GM15510 (cell line): ENCODE measurements at regions not wholly inside any gene's neighbourhood (a gene's known extent, or its start where the extent isn't known, plus 50 kb on each side); places are given as distances from the start of the nearest gene placed in this dataset.

Experiments
- POLR2A ChIP-seq: IDR thresholded peaks from 3 replicates; pipeline ENCODE4 v1.6.1; 2011; ENCODE audit warnings: borderline replicate concordance; ENCODE audit not compliant: insufficient read length; ENCODE audit errors: extremely low read depth

DNA sequence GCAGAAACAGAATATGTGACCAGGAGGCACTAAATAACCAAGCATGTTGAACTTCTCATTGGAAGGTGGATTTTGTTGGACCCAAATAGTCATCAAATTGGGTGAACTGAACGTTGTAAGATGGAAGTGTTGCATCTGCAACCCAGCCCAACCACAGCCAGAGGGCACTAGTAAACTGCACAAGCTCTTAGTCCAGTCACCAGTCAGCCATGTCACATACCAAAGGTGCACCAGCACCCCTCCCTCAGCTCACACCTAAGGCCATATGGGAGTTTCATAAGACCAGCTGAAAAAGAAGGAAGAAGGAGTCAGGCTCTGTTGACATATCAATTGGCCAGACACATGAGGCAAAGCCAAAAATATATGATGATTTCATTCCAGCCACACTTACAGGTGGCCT, 481.7 kb upstream of the NR5A2 start:
- TF ChIP-seq POLR2A, result no peak

DNA sequence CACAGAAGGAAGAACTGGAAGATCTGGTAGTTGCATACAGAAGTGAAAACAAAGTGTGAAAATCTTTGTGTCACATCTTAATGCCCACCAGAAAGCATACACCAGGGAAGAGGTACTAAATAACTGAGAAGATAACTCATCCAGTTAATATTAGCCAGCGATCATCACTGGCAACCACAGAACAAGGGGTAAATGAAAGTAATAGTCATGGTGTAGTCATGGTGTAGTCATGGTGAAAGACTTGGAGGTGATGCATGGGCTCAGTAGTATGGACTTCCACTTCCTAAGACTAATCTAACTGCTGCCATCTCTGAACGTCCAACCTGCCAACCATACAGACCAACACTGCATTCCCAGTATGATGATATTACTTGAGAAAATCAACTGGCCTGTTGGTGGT, 481.2 kb upstream of the NR5A2 start:
- TF ChIP-seq POLR2A, result no peak

DNA sequence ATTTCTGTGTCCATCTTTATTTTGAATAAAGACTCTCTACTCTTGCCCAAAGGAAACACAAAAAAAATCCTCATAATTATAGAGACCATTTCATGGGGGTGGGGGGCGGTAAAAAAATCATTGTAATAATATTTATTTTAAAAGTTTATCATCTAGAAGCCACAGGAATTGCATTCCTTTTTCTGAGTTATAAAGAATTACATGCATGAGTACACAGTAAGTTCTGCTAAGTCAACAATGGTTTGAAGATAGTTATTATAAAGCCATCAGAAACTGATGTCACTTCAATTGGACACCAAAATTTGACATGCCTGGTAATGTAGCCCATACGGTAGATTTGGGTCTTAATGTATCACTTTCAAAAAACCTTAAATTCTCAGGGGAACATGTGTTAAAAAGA, 478.1 kb upstream of the NR5A2 start:
- no peak for TF ChIP-seq POLR2A

DNA sequence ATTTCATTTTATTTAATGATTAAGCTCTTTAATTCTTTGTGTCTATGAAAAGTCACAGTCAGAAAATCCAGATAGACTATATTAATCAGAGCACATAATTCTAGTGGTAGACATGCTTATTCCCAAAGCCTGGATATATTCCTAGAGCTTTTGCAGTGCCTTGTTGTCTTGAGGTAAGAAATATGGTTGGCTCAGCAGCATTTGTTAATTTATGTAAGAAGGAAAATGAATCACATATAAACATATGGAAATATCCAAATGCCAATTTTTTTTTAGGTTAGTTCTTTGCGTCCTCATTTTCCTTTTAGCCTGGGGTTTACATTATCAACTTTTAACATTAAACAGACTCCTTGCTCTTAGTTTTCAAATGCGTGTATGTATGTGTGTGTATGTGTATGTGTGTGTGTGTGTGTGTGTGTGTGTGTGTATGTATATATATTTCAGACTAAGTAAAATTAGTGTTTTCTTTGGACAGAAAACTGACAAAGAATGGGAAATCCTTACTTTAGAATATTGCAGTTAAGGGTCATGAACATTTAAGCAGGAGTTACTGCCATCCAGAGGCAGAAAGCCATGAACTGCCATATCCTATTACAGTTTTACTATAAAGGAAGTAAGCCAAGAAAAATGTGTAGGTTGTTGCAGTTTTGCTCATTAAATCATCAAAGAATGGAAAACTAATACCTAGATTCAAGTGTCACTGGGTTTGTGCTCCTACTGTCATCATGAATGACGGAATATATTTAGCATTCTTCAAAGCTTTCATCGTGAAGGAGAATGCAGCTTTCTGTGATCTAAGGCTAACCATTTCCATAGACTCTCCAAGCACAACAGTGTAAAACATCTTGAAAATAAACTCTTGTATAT, 477.1 kb upstream of the NR5A2 start:
- TF ChIP-seq POLR2A, result no peak

DNA sequence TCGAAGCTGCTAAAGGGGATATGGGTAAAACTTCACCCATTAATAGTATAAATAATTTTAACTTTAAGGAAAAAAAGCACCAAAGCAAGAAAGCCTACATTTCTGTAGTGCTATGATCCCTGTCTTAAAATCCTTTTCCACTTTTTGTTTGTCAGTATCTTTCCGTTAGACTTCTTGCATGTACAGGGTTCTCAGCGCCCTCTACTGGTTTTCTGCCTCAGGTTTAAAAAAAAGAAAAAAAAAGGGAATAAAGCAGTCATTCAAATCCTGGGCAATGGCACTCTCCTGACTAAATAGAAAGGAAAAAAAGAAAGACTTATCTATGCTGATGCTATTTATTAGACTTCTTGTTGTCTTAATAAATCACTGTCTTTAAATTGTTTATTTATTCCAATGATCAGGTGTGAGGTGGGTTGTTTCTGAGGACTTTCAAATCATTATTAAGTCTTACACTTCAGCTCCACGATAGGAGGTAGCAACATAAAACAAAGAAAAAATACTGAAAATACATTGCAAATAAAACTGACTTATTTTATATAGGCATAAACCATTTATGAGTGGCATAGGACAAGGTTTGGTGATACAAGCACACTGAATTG, 475.4 kb upstream of the NR5A2 start:
- no peak for TF ChIP-seq POLR2A

DNA sequence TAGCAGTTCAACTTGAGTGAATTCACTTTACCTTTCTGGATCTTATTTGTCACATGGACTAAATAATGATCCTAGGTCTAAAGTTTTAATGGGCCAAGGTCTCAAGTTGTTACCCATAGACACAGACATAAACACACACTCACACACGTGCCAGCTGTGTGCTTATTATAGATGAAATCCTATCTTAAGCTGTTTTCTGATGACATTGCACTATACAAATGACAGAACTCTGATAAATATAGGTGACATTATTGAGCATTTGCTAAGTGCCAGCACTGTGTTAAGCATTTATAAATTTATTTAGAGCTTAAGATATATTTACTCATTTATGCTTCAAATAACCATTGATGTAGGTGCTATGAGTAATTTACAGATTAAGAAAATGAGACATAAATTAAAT, 474.4 kb upstream of the NR5A2 start:
- TF ChIP-seq POLR2A, result no peak

DNA sequence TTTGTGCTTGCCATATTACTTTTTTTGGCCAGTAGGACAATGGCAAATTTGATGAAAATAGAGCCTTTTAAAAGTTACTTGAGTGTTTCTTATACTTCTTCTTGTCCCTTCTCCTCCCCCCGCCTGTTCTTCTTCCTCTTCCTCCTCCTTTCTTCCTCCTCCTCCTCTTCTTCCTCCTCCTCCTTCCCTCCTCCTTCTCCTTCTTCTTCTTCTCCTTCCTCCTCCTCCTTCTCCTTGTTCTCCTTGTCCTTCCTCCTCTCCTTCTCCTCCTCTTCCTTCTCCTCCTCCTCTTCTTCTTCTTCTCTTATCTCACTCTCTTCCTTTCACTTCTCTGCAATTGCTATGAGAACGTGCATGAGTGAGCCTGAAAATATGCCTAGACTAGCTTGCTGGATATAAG, 466.2 kb upstream of the NR5A2 start:
- no peak for TF ChIP-seq POLR2A

DNA sequence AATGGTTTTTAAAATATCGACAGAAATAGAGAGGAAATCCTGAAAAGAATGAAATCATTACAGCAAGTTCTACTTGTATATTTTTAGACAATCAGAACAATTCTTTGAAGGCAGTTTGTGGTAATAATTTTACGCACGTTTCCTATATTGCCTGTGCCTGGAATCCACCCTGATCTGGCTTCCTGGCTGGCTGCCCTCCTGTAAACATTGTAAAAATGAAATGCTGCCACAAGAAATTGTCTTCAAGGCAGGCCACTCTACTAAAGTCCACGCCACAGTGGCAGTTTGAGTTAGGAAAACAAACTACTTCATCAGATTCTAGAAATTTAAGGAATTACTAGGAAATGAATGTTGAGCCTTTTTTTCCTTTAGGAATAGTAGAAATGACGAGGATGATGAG, 454.5 kb upstream of the NR5A2 start:
- no peak for TF ChIP-seq POLR2A

DNA sequence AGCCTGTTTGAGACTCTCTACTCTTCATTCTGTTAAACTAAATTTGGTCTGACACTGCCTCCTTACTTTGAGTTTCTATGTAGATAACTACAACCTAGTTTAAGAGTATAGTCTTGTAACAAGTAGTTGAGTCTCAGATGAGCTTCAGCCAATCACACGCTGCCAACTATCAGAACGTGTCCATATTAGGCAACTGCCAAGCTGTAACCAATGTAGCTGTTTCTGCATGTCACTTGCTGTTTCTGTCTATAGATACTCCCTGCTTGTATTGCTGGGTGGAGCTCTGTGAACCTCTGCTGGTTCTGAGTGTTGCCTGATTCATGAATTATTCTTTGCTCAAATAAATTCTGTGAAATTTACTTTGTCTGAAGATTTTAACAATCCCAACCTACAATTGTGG, 452.6 kb upstream of the NR5A2 start:
- TF ChIP-seq POLR2A, result no peak

DNA sequence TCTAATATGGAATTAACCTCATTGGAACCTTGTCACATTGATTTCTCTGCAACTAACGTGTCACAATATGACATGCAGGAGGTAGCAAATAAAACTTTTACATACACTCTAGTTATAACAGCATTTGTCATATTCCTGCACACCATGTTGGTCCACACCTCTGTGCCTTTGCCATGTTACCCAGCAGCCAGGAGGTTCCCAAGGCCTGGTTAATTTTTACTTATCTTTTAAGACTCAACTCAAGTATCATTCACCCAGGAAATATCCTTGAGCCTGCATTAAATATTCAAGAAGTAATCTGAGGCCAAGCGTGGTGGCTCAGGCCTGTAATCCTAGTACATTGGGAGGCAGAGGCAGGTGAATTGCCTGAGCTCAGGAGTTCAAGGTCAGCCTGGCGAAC, 447.2 kb upstream of the NR5A2 start:
- TF ChIP-seq POLR2A, result no peak

DNA sequence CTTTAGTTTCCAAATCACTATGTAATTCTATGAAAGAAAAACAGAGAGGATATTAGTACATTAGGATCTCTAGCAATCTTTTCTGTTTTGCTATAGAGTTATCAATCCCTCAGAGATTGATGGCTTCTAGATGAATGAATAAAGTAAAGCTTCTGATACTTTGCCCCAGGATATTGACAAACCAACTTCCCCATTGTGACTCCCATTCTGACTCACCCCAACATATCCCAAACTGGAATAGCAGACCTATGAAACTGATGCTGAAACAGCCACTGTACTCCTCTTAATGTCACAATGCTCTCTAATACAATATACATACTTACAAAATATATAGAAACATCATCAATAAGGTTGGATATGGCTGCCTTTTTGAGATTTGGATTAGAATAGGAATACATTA, 442.1 kb upstream of the NR5A2 start:
- no peak for TF ChIP-seq POLR2A

DNA sequence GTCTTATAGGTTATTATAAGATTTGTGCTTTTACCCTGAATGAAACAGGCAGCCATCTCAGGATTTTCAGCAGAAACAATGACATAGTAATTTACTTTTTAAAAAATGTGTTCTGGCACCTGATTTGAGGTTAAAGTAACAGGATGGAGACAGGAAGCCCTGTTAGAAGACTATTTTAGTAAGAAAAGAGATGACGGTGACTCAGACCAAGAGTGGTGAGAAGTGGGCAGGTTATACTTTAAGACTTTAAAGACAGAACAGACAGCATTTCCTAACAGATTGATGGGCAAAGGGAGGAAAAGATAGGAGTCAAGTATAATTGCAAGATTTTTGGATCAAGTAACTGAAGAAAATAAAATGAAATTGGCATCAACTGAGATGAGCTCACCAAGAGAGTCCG, 436.8 kb upstream of the NR5A2 start:
- no peak for TF ChIP-seq POLR2A

DNA sequence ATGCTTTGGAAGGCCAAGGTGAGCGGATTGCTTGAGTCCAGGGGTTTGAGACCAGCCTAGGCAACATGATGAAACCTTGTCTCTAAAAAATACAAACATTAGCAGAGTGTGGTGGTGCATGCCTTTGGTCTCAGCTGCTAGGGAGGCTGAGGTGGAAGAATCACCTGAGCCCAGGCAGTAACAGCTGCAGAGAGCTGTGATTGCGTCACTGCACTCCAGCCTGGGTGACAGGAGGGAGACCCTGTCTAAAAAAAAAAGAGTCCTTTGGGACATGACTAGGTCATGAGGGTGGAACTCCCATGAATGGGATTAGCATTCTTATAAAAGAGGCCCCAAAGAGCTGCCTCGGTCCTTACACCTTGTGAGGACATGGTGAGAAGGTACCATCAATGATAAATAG, 436.0 kb upstream of the NR5A2 start:
- TF ChIP-seq POLR2A, result no peak

DNA sequence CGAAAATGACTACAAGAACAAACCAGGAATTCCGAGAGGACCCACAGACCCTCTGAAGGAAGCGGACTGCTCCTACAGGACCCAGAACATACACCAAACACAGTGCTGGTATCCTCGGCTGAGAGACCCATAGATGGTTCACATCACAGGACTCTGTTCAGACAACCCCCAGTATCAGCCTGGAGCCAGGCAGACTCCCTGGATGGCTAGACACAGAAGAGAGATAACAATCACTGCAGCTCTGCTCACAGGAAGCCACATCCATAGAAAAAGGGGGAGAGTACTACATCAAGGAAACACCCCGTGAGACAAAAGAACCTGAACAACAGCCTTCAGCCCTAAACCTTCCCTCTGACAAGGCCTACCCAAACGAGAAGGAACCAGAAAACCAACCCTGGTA, 434.0 kb upstream of the NR5A2 start:
- TF ChIP-seq POLR2A, result no peak

DNA sequence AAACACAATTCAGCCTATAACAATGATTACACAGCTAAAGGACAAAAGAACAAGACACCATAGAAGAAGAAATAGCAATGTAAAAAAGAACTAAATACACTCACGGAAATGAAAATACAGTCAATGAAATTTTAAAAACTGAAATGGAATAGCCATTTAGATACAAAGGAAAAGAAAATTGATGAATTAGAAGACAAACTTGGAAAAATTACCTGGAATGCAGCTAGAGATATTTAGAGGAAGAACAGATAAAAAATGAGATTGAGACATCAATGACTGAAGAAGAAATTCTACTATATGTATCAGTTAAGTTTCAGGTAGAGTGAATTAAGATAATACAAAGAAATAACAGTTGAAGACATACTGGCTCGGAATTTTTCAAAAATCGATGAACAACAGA, 430.4 kb upstream of the NR5A2 start:
- TF ChIP-seq POLR2A, result no peak

DNA sequence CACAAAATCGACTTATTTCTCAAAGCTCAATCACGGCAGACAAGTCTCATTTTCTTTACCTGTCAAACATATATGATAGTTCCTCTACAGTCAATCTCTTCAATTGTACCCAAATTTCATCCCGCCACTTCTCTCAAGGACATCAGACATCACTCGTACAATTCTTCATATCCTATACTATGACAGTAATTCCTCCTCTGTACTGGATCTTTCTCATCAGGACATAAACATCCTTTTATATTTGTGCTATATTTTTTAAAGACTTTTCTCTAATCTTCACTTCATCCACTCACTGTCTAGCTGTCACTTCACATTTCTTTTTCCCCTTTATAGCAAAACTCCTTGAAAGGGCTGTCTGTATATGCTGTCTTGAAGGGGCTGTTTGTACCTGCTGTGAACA, 419.1 kb upstream of the NR5A2 start:
- TF ChIP-seq POLR2A, result no peak
